ENCODE measurements at regions not wholly inside any gene's neighbourhood (a gene's known extent, or its start where the extent isn't known, plus 50 kb on each side); places are given as distances from the start of the nearest gene placed in this dataset.

GRCh38 chr16:86986136-86986535 is 331.1 kb downstream of the C16orf95 start:
- DNase-seq, result no peak

DNA sequence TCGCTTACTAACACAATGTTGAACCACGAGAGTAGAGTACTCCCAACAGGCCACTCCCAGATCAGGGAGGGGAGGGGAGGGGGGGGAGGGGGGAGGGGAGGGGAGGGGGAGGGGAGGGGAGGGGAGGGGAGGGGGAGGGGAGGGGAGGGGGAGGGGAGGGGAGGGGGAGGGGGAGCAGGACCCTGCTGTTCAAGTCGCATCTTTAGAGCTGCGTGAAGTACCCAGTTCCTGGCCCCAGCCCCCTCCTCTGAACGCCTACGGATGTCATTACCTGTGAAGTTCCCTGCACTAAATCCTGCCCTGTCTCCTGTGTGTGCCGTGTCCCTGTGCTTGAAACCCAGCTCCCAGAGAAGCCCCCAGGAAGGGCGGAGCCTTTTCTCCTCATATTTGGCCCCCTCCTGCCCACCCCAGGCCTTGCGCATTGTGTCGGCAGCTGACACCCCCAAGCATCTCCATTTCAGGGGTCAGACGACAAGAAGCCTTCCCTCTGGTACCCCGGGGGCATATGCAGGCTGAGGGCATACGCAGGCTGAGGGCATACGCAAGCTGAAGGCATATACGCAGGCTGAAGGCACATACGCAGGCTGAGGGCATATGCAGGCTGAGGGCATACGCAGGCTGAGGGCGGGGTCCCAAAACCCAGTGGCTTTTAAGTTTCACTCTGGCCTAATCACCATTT is 330.2 kb downstream of the C16orf95 start:
- no peak for DNase-seq

DNA sequence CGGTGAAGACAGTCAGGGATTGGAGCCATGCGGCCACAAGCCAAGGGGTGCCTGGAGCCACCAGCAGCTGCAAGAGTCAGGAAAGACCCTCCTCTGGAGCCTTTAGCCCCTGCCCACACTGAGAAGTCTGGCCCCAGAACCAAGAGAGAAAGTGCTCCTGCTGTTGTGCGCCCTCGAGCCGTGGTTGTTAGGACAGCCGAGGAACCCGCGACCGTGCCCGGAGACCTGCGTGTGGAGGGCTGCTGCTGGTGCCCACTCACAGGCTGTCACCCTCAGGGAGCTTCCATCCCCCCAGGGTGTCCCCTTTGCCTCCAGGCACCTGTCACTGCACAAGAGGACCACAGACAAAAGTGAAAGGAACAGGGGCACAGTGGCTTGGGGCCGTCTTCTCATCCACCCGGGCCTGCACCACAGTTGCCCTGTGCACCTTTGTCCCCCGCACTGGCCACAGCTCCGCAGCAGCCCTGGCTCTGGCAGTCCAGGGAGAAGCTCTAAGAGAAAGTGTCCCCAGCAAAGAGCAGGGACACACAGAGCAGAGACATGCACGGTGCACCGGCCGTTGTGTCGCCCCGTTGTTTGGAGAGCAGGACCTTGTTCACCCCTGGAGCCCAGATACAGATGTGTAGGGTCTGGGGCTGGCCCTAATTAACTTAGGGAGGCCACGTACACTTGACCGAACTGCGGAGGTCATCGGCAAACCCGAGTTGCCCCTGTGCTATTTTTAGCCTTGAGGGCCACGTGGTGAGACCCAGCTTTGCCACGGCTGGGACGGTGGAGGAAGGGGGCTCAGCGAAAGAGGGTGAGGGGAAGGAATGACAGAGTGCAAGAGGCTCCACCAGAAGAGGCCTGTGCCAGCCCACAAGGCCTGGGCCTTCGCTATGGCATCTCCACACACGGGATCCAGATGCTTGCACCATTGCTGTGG is 329.2 kb downstream of the C16orf95 start:
- DNase-seq, result no peak

- DNase-seq, result no peak
Measured at GRCh38 chr16:86988920-86989696, 328.1 kb downstream of the C16orf95 start.

GRCh38 chr16:86990451-86990850 is 326.7 kb downstream of the C16orf95 start:
- DNase-seq, result no peak

GRCh38 chr16:86991679-86992078 is 325.5 kb downstream of the C16orf95 start:
- DNase-seq, result no peak

DNA sequence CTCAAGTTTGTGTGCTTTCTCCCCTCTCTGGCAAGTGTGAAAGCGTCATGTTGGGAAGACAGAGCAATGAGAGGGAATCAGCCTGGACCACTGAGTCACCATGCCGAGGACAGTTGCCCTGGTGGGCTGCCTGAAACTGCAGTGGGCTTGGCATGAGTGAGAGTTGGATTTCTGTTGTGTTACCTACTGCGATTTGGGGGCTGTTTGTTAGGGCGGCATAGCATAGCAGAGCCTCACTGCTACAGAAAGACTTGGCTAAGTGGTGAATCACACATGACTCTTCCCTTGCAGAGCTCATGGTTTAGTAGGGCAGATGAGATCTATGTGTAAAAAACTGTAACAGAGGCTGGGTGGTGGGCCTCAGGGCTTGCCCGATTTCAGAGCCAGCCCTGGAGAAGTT is 324.6 kb downstream of the C16orf95 start:
- no peak for DNase-seq

- no peak for DNase-seq
Measured at GRCh38 chr16:86993426-86994110, 323.6 kb downstream of the C16orf95 start.

GRCh38 chr16:86994215-86994614 is 323.0 kb downstream of the C16orf95 start:
- DNase-seq, result no peak

DNA sequence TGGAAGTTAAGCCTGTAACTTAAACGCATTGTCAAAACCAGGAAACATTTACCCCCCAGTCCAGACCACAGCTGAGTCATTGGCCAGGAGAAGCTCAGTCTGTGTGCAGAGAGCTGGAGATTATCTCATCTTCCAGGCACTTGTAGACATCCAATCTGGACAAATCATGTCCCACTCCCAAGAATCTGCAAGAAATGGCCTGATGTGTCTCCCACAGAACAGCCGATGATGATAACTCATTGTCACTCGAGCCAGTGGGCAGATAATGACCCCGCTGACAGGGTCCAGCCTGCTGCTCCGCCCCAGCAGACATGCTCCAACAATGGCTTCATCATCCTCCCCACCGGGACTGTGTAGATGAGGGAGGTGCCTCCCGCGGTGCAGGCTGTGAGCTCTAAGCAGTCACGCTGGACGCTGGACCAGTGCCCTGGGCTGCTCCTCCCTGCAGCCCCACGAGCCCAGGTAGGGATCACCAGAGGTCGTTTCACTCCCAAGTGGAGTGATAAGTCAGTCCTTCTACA is 322.5 kb downstream of the C16orf95 start:
- no peak for DNase-seq

- DNase-seq, result no peak
Measured at GRCh38 chr16:86995456-86995855, 321.7 kb downstream of the C16orf95 start.

- DNase-seq, result no peak
Measured at GRCh38 chr16:86996081-86996480, 321.1 kb downstream of the C16orf95 start.

- no peak for DNase-seq
Measured at GRCh38 chr16:86997058-86997457, 320.1 kb downstream of the C16orf95 start.

DNA sequence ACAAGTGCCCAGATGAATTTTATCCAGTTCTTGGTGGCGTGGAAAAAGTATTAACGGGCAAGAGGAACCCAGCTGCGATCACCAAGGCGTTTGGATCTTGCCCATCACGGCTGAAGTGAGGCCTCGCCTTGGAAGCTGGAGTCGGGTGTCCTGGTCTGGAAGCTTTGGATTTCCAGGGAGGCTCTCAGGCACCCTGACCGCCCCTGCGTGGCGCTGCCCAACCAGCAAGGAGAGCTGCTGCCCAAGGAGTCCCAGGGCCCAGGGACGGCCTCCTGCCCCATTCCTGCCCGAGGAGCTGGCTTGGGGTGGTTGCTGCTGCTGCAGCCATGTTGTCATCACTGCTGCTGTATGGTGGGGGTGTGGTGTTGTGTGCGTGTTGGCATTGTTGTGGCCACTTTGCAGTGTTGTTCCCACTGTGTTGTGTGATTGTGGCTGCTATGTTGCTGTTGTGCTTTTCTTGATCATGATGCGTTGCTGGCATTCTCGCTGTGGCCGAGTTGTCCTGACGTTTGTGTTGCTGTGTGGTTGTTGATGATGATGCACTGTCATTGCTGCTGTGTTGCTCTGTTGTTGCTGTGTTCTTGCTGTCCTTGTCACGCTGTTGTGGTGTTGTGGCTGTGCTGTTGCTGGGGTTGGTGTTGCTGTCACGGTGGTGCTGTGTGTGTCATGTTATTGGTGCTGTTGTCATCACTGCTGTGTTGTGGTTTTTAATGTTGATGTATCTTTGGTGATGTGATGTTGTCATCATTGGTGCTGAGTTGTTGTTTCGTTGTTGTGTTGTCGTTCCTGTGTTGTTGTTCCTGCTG is 318.8 kb downstream of the C16orf95 start:
- DNase-seq, result no peak

DNA sequence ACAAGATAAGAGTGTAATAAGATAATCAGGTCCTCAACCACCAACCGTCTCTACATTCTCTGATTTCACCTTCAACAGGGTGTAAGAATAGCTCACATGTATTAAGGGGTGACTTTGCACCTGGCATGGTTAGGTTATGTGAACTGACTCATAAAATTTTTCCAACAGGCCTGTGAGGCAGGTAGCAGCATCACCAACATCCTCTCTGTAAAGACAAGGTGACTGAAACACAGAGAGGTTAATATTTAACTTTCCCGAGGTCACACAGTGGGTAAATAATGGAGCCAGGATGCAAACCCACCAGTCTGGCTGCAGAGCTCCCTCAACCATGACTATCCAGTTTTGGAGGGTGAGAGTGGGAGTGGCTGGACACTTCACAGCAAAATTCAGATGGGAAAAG is 317.2 kb downstream of the C16orf95 start:
- DNase-seq, result peak; percentile 20

DNA sequence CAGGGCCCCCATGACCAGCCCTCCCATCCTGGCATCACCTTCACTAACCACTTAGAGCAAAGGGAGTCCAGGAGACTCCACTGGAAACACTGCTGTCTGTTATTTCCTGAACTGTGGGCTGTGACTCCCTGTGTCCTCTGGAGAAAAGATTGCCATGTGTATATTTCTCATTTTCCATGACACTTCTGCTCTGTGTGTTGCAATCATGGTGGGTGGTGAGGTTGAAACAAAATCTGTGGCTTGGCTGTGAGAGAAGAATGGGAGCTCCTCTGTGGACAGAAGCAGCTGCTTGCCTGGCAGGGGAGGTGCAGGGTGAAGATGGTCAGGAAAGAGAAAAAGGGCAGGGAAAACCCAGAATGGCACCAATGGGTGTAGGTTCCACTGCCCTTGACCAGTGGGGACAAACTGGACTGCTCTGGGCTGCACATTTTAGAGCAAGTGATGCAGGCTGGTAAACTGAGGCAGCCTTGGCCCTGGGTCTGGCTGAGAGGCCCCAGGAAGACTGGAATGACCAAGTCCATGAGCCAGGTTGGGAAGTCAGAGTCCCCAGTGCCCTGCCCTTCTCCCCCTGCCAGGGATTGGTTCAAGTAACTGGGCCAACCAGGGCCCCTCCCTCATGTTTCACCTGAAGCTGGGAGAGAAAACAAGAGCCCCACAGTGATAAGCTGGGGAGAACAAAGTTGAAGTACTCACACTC is 314.3 kb downstream of the C16orf95 start:
- DNase-seq, result no peak

DNA sequence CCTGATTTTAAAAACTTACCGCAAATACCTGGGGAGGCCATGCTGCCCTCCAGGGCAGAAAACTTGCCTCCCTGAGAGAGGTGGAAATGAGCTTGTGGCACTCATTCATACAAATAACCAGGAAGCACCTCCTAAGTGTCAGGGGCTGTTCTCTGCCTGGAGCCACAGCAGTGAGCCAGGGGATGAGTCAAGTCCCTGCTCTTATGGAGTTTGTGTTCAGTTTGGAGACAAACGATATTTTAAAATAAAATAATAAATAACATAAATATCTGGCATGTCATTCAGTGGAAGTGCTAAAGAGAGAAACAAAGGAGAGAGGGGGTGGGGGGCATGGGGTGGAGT is 313.8 kb downstream of the C16orf95 start:
- no peak for DNase-seq

DNA sequence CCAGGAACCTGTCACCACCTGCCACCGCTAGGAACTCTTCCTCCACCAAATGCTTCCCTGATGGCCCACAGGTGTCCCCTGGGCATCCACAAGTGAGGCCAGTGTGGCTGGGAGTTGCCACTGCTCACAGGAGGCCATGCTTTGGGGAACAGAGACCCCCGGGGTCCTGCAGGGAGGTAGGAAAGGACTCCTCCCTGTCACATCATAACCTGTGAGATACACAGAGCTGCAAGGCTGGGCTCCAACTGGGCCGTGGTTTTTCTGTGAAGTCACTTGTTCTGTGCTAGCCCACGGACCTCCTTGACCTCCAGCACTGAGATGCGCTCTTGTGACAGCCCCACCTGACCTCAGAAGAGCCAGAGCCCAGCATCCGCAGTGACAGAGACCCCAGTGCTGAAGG is 311.2 kb downstream of the C16orf95 start:
- DNase-seq, result no peak

DNA sequence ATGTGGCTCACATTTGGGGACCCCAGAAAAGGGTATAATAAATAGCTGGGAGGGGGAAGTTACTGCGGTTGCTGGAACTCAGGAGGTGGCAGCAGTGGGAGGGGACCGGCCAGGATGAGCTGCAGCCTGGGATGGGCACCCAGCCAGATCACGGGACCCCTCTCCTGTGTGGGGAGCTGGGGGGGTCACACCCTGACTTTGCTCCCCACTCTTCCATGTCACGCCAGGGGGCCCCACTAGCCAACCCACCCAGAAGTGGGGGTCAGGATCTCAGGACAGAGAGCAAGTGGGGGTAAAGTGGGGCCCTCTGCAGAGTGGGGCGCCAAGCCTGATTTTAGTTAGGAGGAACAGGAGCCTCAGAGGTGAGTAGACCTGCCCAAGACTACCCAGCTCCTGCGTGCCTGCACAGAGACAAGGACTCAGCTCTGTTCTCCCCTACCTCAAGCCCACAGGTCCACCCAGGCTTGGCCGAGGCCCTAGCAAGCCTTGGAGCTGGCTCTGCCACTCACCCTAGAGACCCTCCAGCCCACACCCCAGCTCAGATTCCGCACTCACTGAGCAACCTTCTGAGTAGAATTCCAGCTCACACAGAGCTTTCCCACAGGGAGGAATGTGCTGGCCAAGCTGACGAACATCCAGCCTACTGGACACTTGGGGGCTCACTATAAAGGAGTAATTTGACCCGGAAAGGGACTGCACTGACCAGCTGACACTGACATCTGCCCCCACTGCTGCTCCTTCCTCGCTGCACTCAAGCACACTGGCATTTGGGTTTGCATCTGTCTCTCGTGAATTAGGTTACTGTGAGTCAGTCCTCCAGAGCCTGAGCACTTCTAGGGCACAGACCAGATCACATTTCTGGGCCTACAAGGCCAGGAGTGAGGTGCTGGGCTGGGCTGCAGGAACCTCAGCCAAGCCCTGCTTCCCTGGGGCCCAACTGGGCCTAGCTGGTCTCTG is 310.1 kb downstream of the C16orf95 start:
- no peak for DNase-seq

DNA sequence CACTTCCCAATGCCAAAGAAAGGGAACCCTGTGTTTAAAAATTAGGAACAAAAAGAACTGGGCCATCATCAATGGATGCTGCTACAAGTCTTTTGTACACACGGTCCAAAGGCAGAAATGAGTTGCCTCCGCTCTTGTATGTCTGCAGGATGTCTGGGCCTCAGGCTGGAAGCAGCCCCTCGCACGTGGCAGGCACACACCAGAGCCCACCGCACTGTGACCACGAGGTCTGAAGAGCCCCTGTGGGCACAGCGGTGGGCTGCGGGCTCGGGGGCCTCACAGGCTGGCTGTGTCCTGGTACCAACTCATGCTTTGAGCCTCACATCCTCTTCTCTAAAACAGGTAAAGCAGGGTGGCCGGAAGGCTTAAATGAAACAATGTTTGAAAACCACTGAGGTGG is 309.3 kb downstream of the C16orf95 start:
- DNase-seq, result no peak
